KBM-7 (cell line): ENCODE measurements at regions not wholly inside any gene's neighbourhood (a gene's known extent, or its start where the extent isn't known, plus 50 kb on each side); places are given as distances from the start of the nearest gene placed in this dataset.
"Not testable (repeated sequence)": the region's sequence is repeated elsewhere in the genome, so short reads cannot be mapped to it uniquely, and the experiment has no call there.

Experiments used
- DNase-seq: peaks from one replicate; pipeline ENCODE4 v3.0.0-alpha.2; 2015
- in situ Hi-C: fragments of 300-500 bp; cut with MboI; formaldehyde crosslinking; loops from 2 replicates; pipeline ENCODE4 v1.14.3; 2020; ENCODE audit warnings: low sequenced_read_pairs, low pct_unique_long_range_greater_than_20kb, mixed read lengths

- DNase-seq = no peak
- in situ Hi-C loops = no loop called here
Measured at GRCh38 chr1:4174291-4175200, 274.5 kb upstream of the C1orf174 start.

GRCh38 chr1:4175566-4176405 lies 275.7 kb upstream of the C1orf174 start:
- no peak for DNase-seq
- in situ Hi-C loops = no loop called here

- in situ Hi-C loops = no loop called here
- no peak for DNase-seq
Measured at GRCh38 chr1:4176841-4177240, 276.8 kb upstream of the C1orf174 start.

- no peak for DNase-seq
- in situ Hi-C loops = no loop called here
Measured at GRCh38 chr1:4177425-4178150, 277.5 kb upstream of the C1orf174 start.

GRCh38 chr1:4178501-4179113 lies 278.5 kb upstream of the C1orf174 start:
- in situ Hi-C loops = no loop called here
- no peak for DNase-seq

- no peak for DNase-seq
- in situ Hi-C loops = no loop called here
Measured at GRCh38 chr1:4179914-4180735, 280.1 kb upstream of the C1orf174 start.

GRCh38 chr1:4186486-4186885 lies 286.4 kb upstream of the C1orf174 start:
- DNase-seq, in situ Hi-C loops: not testable (repeated sequence)

- in situ Hi-C loops = no loop called here
- DNase-seq = no peak
Measured at GRCh38 chr1:4203501-4203900, 303.4 kb upstream of the C1orf174 start.

- no peak for DNase-seq
- in situ Hi-C loops = no loop called here
Measured at GRCh38 chr1:4207183-4207582, 307.1 kb upstream of the C1orf174 start.

GRCh38 chr1:4207842-4208692 lies 308.0 kb upstream of the C1orf174 start:
- no peak for DNase-seq
- in situ Hi-C loops = no loop called here

- no peak for DNase-seq
- in situ Hi-C loops = no loop called here
Measured at GRCh38 chr1:4210043-4210442, 310.0 kb upstream of the C1orf174 start.

GRCh38 chr1:4212796-4213195 lies 312.7 kb upstream of the C1orf174 start:
- DNase-seq = no peak
- in situ Hi-C loops = no loop called here

GRCh38 chr1:4213366-4213973 lies 313.4 kb upstream of the C1orf174 start:
- DNase-seq = no peak
- in situ Hi-C loops = no loop called here

- in situ Hi-C loops = no loop called here
- no peak for DNase-seq
Measured at GRCh38 chr1:4214826-4215225, 314.8 kb upstream of the C1orf174 start.

GRCh38 chr1:4215391-4215790 lies 315.3 kb upstream of the C1orf174 start:
- in situ Hi-C loops = no loop called here
- DNase-seq = no peak

- in situ Hi-C loops = no loop called here
- no peak for DNase-seq
Measured at GRCh38 chr1:4216231-4216630, 316.2 kb upstream of the C1orf174 start.

- in situ Hi-C loops = no loop called here
Measured at GRCh38 chr1:4218619-4219018, 318.5 kb upstream of the C1orf174 start.

More at GRCh38 chr1:4218619-4219018, 318.5 kb upstream of the C1orf174 start:
- no peak for DNase-seq
